GM19328 (cell line): ENCODE measurements at regions not wholly inside any gene's neighbourhood (a gene's known extent, or its start where the extent isn't known, plus 50 kb on each side); places are given as distances from the start of the nearest gene placed in this dataset.
"Not testable (repeated sequence)": the region's sequence is repeated elsewhere in the genome, so short reads cannot be mapped to it uniquely, and the experiment has no call there.

Experiments used
- ATAC-seq: cut with Tn5 transposase; IDR thresholded peaks from one replicate; pipeline ENCODE4 v1.9.1; 2021; ENCODE audit warnings: mild to moderate bottlenecking, moderate library complexity; ENCODE audit not compliant: unreplicated experiment

DNA sequence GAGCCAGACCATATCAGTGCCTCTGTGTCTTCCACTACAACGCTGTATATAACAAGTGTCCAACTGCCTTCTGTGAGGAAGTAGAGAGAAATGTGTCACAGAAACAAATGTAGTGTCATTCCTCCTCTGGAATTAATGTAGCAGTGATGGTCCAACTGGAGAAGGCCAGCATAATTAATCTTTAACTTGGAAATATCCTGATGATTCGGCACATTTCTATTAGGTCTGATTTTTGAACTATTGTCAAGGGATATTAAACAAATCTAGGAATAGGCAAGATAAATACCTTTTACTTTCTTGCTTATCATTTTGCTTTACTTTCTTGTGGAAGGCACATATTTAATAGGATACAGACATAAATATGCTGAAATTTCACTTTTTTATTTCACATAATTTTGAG, 446.2 kb upstream of the ALCAM start:
- ATAC-seq, result no peak

DNA sequence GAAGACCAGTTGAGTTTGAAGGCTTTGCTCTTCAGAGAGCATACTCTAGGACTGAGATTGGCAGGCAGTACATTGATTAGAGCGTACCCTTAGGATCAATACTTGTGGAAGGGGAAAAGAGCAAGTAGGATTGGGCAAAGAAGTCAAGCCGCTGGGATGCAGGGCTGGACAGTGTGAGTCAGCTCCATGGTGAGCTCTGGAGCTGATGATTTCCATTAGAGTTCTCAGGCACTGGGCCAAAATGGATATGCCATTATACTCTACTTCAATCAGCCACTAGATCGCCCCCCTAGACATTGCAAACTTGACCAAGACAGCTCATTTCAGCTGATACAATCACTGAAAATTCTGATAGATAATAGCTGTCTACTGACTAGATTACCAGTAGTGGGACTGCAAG, 432.7 kb upstream of the ALCAM start:
- no peak for ATAC-seq

DNA sequence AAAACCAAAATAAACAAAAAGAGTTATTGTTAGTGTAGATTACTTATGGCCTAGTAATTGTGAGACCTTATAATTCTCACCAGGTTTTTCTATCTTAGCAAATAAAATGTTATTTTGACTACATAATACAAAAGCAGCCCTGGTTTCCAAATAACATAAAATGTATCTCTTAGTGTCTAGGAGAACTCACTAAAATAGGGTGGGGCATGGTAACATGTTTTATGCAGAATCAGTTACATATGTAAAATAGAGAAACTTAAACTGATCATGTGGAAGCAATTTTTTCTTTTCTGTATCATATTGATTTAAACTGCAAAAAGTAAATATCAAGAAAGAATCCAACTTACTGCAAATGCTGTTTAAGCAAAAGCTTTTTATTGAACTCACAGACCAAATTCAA, 431.1 kb upstream of the ALCAM start:
- no peak for ATAC-seq

DNA sequence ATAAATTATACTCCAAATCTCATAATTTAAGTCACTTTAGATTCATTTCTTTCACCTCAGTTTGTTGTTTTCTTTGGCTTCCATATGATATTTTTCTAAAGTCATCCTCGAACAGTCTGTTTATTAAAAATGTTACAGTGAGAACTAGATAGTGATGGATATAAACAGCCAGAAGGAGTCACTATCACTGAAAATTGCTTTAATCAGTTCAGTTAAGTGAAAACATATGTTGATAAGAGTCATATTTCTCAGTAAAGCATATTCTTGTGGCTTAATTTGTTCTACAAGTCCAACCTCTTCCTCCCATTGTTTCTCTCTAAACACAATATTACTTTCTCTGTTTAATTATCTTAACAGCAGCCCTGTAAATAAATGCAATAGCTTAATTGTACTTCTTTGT, 427.5 kb upstream of the ALCAM start:
- no peak for ATAC-seq

- ATAC-seq, result no peak
These were observed 424.9 kb upstream of the ALCAM start for GRCh38 chr3:104941785-104942184.

DNA sequence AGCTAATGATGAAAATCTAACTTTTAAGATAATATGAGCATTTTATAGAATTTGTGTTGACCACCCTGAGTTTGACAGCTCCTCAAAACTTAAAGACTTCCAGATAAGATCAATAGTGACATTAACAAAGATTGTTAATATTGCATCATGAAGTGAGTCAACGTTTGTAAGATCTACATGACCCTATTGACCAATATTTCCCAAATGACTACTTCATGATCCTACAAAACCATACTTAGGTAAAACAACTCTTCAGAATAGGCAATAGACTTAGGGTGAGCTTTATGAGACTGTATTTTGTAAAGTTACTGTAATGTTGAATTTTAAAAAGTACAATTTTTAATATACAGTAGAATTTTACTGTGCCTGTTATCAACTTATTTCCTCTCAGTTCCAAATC, 422.7 kb upstream of the ALCAM start:
- ATAC-seq, result no peak

- no peak for ATAC-seq
These were observed 418.8 kb upstream of the ALCAM start for GRCh38 chr3:104947943-104948342.

DNA sequence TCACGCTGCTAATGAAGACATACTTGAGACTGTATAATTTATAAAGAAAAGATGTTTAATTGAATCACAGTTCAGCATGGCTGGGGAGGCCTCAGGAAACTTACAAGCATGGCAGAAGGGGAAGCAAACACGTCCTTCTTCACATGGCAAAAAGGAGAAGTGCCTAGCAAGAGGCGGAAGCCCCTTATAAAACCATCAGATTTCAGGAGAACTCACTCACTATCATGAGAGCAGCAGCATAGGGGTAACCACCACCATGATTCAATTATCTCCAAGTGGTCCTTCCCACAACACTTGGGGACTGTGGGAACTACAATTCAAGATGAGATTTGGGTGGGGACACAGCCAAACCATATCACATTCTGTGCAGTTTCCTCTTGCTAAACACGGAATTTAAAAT, 416.9 kb upstream of the ALCAM start:
- not testable (repeated sequence) for ATAC-seq

- no peak for ATAC-seq
These were observed 415.3 kb upstream of the ALCAM start for GRCh38 chr3:104951426-104951825.

GRCh38 chr3:104952146-104952972, 414.4 kb upstream of the ALCAM start:
- ATAC-seq, result no peak

DNA sequence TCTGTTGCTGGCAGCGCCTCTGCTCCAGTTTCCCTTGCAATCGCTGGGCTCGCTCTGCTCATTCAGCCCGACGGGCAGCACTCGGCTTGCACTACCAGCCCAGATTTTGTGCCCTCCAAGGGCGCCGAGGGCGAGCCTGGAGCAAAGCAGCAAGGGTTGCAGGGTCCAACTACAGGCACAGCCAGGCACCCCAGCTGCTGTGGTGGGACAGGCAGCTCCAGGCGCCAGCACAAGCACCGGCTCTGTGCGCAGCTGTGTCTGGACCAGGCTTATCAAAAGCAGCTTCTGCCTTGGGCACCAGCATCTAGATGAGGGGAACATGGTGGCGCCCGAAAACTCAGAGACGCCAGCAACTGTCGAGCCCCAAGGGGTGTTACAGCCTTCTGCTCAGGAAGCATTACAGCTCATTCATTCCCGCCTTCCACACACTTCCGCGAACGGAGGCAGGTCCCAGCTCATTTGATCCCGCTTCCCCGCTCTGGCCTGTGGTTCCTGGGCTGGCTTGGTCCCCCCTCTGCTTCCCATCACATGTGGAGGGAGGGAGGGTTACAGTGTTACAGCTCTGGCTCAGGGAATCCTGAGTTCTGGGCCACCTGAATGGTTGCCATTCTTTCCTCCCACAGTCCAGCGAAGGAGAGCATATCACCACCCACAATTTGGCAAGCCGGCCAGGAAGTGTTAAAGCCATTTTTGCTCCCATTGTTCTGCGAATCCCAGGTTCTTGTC, 409.9 kb upstream of the ALCAM start:
- no peak for ATAC-seq

DNA sequence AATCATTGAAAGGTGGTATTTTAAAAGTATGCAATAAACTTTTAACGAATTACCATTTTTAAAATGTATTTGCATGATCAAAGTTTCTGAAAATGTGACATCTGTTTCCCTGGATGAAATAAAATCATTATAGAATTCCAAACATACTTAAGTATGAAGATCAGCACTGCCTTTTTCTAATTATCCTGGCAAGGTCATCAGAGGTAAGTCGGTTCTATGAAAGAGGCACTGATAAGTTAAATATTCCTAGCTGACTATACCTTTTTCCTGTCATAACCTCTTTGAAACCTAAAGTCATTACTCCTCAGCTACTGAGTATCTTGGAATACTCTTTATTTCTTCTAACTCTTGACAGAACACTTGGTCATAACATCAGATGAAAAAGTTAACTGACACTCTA, 406.1 kb upstream of the ALCAM start:
- ATAC-seq, result no peak

- ATAC-seq, result no peak
These were observed 404.9 kb upstream of the ALCAM start for GRCh38 chr3:104961851-104962250.

DNA sequence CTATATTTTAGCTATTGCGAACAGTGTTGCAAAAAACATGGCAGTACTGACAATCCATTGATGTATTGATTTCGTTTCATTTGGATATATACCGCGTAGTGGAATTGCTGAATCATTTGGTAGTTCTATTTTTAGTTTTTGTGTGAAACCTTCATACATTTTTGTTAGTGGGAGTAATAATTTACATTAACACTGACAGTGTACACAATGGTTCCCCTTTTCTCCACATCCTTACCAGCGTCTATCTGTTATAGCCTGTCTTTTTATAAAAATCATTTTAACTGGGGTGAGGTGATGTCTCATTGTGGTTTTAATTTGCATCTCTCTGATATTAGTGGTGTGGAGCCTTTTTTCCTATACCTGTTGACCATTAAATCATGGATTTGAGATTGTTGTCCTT, 392.4 kb upstream of the ALCAM start:
- ATAC-seq, result no peak

GRCh38 chr3:104977719-104978118, 389.0 kb upstream of the ALCAM start:
- ATAC-seq, result no peak

- ATAC-seq, result no peak
These were observed 384.6 kb upstream of the ALCAM start for GRCh38 chr3:104982130-104982529.

DNA sequence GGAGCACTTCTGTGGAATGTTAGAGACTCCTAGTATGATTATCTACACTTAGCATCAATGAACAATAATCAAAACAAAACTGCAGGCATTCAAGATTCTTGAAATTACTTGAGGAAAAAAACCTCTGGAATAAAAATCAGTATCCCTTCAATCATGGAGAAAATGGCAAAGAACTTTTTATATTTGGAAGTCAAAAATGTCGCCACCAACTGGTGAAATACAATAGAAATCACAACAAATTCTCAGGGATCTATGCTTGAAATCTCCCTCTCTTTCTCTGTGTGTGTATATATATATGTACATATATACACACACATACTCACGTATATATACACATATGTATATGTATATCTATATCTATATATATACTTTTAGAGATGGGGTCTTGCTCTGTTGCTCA, 378.9 kb upstream of the ALCAM start:
- ATAC-seq, result no peak

GRCh38 chr3:104988496-104988895, 378.2 kb upstream of the ALCAM start:
- no peak for ATAC-seq

- ATAC-seq, result no peak
These were observed 376.8 kb upstream of the ALCAM start for GRCh38 chr3:104989878-104990277.

GRCh38 chr3:104990758-104991157, 376.0 kb upstream of the ALCAM start:
- ATAC-seq, result no peak

GRCh38 chr3:104992676-104993075, 374.0 kb upstream of the ALCAM start:
- ATAC-seq, result no peak

DNA sequence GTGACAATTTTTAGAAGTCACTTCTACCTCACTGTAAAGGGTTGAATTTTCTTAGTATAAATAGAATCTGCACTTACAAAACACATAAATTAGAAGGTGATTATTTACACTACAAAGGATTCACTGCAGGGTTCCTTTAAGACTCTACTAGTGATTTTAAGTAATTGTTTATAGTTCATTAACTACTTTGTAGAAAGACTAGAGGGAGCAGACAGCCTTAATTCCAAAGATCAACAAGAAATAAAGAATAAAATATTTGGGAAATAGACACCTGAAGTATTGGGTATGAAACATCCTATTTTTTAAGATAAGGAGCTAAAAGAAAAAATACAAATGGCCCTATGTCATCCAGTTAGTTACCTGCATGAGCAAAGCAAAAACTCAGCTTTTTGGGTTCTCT, 360.5 kb upstream of the ALCAM start:
- ATAC-seq, result no peak
